NCI-H187 treated with DMSO at 0.1 percent for 48 hours (cell line): ENCODE measurements at regions not wholly inside any gene's neighbourhood (a gene's known extent, or its start where the extent isn't known, plus 50 kb on each side); places are given as distances from the start of the nearest gene placed in this dataset.
"Not testable (repeated sequence)": the region's sequence is repeated elsewhere in the genome, so short reads cannot be mapped to it uniquely, and the experiment has no call there.

ENCODE experiments used
- DNase-seq: peaks from one replicate; lab custom pipeline; 2025; lab: John Stamatoyannopoulos, UW

- no peak for DNase-seq
Measured at GRCh38 chr2:184993746-184994145, 395.4 kb downstream of the ZNF804A start.

GRCh38 chr2:185006481-185006880 is 408.2 kb downstream of the ZNF804A start:
- no peak for DNase-seq

GRCh38 chr2:185012643-185013042 is 414.3 kb downstream of the ZNF804A start:
- DNase-seq, result no peak

GRCh38 chr2:185014076-185014475 is 415.7 kb downstream of the ZNF804A start:
- no peak for DNase-seq

GRCh38 chr2:185025891-185026290 is 427.6 kb downstream of the ZNF804A start:
- DNase-seq, result not testable (repeated sequence)

- DNase-seq, result no peak
Measured at GRCh38 chr2:185035906-185036305, 437.6 kb downstream of the ZNF804A start.

- DNase-seq, result no peak
Measured at GRCh38 chr2:185044323-185044874, 446.1 kb downstream of the ZNF804A start.

- DNase-seq, result no peak
Measured at GRCh38 chr2:185050804-185051203, 452.5 kb downstream of the ZNF804A start.

GRCh38 chr2:185063761-185064160 is 465.4 kb downstream of the ZNF804A start:
- DNase-seq, result no peak

GRCh38 chr2:185066128-185066527 is 467.8 kb downstream of the ZNF804A start:
- DNase-seq, result no peak

GRCh38 chr2:185069107-185069506 is 470.8 kb downstream of the ZNF804A start:
- DNase-seq, result no peak

- no peak for DNase-seq
Measured at GRCh38 chr2:185074156-185074555, 475.8 kb downstream of the ZNF804A start.

- no peak for DNase-seq
Measured at GRCh38 chr2:185082749-185083148, 484.4 kb downstream of the ZNF804A start.

- DNase-seq, result no peak
Measured at GRCh38 chr2:185108588-185108987, 510.3 kb downstream of the ZNF804A start.

- no peak for DNase-seq
Measured at GRCh38 chr2:185127412-185127811, 529.1 kb downstream of the ZNF804A start.

GRCh38 chr2:185128346-185128745 is 530.0 kb downstream of the ZNF804A start:
- DNase-seq, result no peak

GRCh38 chr2:185128996-185129395 is 530.7 kb downstream of the ZNF804A start:
- DNase-seq, result no peak

GRCh38 chr2:185130685-185131084 is 532.4 kb downstream of the ZNF804A start:
- DNase-seq, result no peak

GRCh38 chr2:185132501-185133041 is 534.2 kb downstream of the ZNF804A start:
- DNase-seq, result no peak

- DNase-seq, result no peak
Measured at GRCh38 chr2:185137700-185138099, 539.4 kb downstream of the ZNF804A start.

GRCh38 chr2:185142677-185143076 is 544.3 kb downstream of the ZNF804A start:
- DNase-seq, result no peak

GRCh38 chr2:185144159-185144919 is 546.0 kb downstream of the ZNF804A start:
- no peak for DNase-seq

GRCh38 chr2:185145316-185146121 is 547.2 kb downstream of the ZNF804A start:
- DNase-seq, result no peak
